HG02571 (cell line): ENCODE measurements at regions not wholly inside any gene's neighbourhood (a gene's known extent, or its start where the extent isn't known, plus 50 kb on each side); places are given as distances from the start of the nearest gene placed in this dataset.

Experiments used
- ATAC-seq: cut with Tn5 transposase; IDR thresholded peaks from one replicate; pipeline ENCODE4 v1.9.1; 2021; ENCODE audit warnings: mild to moderate bottlenecking, moderate library complexity; ENCODE audit not compliant: unreplicated experiment

DNA sequence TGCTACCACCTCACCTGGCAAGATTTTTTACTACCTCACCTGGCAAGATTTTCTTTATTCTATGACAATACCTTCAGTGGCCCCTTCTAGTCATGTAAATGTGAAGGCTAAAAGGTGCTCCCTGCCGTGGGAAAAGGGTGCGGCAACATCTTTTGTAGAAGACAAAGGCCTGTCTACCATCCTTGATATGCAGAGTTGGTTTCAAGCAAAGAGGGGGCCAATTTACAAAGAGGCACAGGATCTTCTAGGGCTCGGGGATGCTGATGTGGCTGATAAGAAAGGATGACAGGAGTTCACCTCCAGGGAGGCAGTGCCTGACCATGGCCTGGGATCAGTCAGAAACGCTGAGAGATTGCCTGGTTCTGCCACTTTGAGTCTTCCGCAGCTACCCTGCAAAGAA lies 165.4 kb upstream of the SLC1A4 start:
- ATAC-seq, result no peak

GRCh38 chr2:64825831-64826491 lies 163.2 kb upstream of the SLC1A4 start:
- no peak for ATAC-seq

GRCh38 chr2:64826703-64827102 lies 162.5 kb upstream of the SLC1A4 start:
- ATAC-seq, result no peak

- ATAC-seq, result no peak
These were observed 160.9 kb upstream of the SLC1A4 start for GRCh38 chr2:64828261-64828660.

GRCh38 chr2:64829525-64829924 lies 159.7 kb upstream of the SLC1A4 start:
- no peak for ATAC-seq

- peak; percentile 89 for ATAC-seq
These were observed 157.8 kb upstream of the SLC1A4 start for GRCh38 chr2:64831134-64831976.

- no peak for ATAC-seq
These were observed 157.2 kb upstream of the SLC1A4 start for GRCh38 chr2:64831977-64832328.

DNA sequence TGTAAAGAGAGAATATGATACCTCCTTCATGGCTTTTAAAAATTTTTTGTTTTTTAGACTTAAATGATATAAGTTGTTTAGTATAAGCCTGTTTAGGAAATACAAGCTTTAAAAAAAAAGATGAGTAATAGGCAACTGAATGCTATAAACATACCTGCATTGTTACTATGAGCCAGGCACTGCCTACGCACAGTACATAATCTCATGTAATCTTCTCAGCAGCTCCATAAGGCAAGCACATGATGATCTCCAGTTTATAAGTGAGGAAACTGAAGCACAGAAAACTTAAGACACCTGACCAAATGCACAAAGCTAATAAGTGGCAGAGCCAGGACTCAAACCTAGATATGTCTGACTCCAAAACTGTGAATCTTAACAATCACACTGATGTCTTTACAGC lies 156.3 kb upstream of the SLC1A4 start:
- no peak for ATAC-seq

DNA sequence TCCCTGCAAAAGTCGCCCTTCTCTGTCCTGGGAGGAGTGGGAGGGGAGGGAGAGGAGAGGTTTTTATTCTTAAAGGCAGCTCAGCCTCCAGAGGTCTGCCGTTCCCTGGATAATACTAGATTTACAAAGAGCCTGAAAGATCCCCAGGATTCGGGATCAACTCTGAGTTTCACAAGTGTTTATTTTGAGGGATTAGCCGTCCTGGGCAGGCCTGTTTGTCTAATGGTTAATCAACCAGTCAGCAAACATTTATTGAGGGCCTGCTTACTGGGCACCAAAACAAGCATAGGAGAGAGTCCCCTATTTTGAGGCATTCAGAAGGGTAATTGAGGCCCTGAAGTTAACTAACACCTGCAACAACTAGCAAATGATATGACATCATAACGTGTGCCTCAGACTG lies 152.6 kb upstream of the SLC1A4 start:
- no peak for ATAC-seq

DNA sequence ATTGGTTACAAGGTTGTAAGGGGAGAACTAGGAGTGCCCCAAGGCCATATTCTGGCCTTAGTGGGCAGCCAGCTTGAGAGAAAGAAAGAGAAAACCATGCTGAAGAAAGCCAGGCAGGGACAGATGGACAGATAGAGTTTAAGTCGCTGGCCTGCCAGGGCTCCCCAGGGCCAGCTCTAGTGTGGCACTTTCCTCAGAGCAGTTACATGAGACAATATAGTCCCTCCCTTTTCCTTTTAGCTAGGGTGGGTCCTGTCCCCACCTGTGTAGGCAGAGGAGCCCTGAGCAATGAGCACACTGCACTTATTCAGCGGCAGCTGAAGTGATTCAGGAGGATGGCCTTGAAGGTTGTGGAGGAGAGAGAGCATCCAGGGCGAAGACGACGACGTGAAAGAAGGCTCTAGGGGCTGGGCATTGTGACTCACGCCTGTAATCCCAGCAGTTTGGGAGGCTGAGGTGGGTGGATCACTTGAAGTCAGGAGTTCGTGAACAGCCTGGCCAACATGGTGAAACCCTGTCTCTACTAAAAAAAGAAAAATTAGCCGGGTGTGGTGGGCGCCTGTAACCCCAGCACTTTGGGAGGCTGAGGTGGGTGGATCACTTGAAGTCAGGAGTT lies 152.0 kb upstream of the SLC1A4 start:
- ATAC-seq, result no peak

DNA sequence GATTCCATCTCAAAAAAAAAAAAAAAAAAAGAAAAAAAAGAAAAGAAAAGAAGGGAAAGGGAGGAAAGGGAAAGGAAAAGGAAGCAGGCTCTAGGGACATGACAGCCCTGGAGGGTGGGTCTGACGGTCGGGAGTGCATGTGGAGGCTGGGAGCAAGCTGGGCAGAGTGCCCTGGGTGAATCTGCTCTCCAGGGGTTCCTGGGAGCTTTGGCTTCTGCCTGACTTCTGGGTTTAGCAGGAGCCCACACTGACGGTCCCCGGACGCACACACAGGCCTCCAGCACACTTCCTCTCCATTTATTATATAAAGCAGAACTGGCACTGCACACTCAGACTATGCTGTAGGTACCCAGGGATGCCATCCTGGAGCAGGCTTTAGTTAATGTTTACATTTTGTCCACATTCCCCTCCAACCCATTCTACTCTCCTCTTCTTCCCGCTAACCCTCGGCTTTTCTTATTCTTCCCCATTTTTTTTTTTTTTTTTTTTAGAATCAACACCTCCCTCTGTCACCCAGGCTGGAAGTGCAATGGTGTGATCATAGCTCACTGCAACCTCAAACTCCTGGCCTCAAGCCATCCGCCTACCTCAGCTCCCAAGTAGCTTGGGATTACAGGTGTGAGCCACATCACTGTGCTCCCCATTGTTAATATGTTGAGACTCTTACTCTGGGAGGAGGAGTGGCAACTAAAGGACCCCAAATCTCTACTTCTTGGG lies 151.1 kb upstream of the SLC1A4 start:
- ATAC-seq, result no peak

GRCh38 chr2:64838817-64839216 lies 150.4 kb upstream of the SLC1A4 start:
- no peak for ATAC-seq

DNA sequence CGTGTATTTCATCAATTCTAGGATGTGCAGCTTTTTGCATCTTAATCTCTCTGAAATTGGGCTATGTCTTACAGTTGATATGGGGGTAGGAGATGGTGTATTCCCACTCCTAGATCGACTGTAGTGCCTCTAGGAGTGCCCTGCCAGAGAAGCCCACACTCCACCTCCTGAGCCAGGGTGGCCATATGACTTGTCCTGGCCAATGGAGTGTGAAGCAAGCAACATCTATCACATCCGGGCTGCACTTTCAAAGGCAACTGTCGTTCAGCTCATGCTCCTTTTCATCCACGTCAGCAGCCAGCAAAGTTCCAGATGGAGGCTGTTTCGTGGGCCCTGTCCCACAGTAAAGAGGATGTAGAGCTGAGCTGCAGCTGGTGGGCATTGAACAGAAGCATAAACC lies 149.4 kb upstream of the SLC1A4 start:
- peak; percentile 84 for ATAC-seq

GRCh38 chr2:64840426-64840881 lies 148.7 kb upstream of the SLC1A4 start:
- ATAC-seq, result no peak

DNA sequence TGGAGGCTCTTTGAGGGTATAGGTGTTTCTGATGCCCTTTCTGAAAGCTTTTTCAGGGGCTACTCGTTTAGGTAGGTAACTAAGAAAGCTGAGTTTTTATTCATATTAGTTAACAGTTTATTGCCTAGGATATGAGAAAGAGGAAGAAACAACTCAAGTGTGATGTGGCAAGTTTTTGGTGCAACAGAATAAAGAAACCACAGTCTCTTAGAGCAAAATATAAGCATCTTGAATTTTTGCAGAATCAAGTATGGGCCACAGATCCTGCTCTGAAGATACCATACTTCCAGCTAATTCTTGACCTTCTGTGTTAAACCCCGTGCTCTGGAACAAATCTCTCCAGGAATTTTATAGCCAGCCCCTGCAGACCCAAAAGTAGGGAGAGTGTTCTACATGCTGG lies 147.7 kb upstream of the SLC1A4 start:
- no peak for ATAC-seq

DNA sequence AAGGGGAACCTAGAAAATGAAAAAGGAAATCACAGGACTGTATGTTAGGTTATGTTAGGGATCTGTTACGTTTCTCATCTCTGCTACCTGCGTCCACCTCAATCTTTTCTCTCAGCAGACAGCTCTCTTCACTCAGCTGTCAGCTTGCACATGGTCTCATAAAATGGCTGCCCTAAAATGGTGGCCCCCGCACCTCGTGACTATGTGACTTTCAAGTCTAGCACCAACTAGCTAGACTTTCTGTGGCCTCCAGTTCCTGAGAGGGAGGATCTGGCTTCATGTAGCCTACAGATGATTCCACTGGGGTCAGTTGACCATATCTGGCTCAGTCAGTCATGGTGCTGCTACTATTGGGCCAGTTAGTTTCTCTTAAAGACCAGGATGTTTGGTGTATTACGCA lies 147.2 kb upstream of the SLC1A4 start:
- ATAC-seq, result no peak

DNA sequence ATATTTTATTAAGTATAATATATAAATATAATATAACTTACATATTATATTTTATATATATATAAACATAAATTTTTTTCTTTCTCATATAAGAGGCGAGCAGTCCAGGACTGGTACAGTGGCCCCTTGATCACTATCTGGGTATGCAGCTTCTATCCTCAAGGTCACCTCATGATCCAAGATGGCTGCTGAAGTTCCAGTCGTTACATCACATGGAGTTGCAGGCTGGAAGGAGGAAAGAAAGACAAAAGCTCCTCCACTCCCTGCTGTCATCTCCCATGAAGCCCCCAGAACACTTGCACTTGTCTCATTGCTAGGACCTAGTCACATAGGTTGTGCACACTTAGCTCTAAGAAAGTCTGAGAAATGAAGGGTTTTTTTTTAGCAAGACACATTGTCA lies 145.1 kb upstream of the SLC1A4 start:
- no peak for ATAC-seq

GRCh38 chr2:64845273-64845905 lies 143.8 kb upstream of the SLC1A4 start:
- ATAC-seq, result no peak

GRCh38 chr2:64846177-64846576 lies 143.0 kb upstream of the SLC1A4 start:
- ATAC-seq, result no peak

GRCh38 chr2:64847930-64848329 lies 141.3 kb upstream of the SLC1A4 start:
- no peak for ATAC-seq

DNA sequence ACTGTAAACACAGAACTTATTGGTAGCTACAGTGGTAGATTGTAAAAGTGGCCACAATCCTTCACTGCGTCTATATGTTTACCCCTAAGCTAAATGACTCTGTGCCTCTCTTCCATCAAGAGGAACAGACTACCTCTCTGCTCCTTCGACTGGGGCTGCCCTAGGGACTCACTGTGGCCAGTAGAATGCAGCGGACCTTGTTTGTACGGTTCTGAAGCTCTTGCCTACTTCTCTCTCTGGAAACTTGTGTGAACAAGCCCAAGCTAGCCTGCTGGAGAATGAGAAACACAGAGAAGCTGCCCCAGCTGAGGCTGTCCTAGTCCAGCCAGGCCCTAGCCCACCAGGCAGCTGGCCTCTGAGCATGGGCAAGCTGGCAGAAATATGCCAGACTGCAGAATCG lies 140.8 kb upstream of the SLC1A4 start:
- ATAC-seq, result no peak
